ENCODE measurements at regions not wholly inside any gene's neighbourhood (a gene's known extent, or its start where the extent isn't known, plus 50 kb on each side); places are given as distances from the start of the nearest gene placed in this dataset.

DNA sequence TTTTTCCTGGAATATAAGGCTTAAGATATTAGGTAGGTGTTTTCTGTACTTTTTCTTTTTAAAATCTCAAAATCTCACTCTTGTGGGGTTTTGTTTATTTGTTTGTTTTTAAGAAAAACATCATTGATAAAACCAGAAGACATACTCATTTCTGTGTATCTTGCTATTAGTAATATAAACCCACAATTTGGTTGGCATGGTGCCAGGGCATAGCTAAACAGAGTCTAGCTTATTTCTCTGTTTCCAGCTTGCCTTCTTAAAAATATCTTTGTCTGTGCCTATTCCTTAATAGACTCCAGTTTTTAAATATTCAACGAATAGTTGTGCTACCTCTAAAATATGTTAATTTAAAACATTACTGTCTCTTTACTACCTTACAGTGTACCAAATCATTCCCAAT lies 1121.9 kb upstream of the PCDH20 start (continued):
- no peak for TF ChIP-seq ATF3 (IDR thresholded peaks at IDR 0.05)
- no peak for TF ChIP-seq ELF1 (IDR thresholded peaks at IDR 0.05; ENCODE audit: borderline replicate concordance, low read depth)
- TF ChIP-seq CEBPB (IDR thresholded peaks at IDR 0.05; ENCODE audit: low read depth) = no peak
- TF ChIP-seq MAX (IDR thresholded peaks at IDR 0.05) = no peak

DNA sequence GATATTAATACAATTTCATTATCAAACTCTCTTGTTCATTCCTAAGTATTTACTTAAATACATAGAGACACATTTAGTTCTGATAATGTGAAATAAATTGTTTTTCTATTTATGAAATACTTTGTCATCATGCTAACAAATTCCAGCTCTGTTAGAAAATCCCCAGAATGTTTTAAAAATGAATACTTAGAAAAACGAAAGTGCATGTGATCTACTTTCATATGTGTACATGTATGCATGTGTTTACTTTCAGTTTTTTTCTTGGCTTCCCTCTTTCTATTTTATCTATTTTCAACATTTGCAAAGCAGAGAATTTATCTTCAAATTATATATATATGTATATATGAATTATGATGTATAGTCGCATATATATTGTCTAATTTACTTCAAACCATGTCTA lies 1110.0 kb upstream of the PCDH20 start:
- POLR2A ChIA-PET = no interaction called here
- no peak for DNase-seq (ENCODE audit: low read depth, low spot score)
- Histone ChIP-seq H3K4me2 (ENCODE audit: low read length) (no peak overlapping the region), H2AFZ (ENCODE audit: low read depth, low read length, poor library complexity, severe bottlenecking) (no peak overlapping the region), H3K4me3 (replicated peaks in 1 of 2; ENCODE audit: low read depth in 1 of 2, low read length in 2 of 2) (no peak overlapping the region), H4K20me1 (ENCODE audit: insufficient read depth) (no peaks in the 10 kb centered on the region), H3K9ac (ENCODE audit: low read length) (no peak overlapping the region), H3K9me2 (ENCODE audit: insufficient read depth) (no peaks in the 10 kb centered on the region), H3K79me2 (ENCODE audit: insufficient read depth, low read length) (no peaks in the 10 kb centered on the region), H3K4me1 (ENCODE audit: control insufficient read depth in 1 of 2, insufficient read depth in 2 of 2, low read length in 2 of 2) (no peaks in the 10 kb centered on the region), H3K36me3 (ENCODE audit: control insufficient read depth in 1 of 2, insufficient read depth in 2 of 2, low read length in 2 of 2) (no peaks in the 10 kb centered on the region), H3K27me3 (ENCODE audit: insufficient read depth, low read length) (no peaks in the 10 kb centered on the region), H3K27ac (ENCODE audit: low read depth, low read length) (no peak overlapping the region), H3K9me3 (ENCODE audit: control insufficient read depth in 1 of 2, insufficient read depth in 1 of 2, low read depth in 1 of 2, low read length in 2 of 2) (no peaks in the 10 kb centered on the region)
- TF ChIP-seq POLR2A (IDR thresholded peaks at IDR 0.05; ENCODE audit: borderline replicate concordance, extremely low read depth, insufficient read depth, insufficient read length) = no peak
- TF ChIP-seq, protein P1, sequence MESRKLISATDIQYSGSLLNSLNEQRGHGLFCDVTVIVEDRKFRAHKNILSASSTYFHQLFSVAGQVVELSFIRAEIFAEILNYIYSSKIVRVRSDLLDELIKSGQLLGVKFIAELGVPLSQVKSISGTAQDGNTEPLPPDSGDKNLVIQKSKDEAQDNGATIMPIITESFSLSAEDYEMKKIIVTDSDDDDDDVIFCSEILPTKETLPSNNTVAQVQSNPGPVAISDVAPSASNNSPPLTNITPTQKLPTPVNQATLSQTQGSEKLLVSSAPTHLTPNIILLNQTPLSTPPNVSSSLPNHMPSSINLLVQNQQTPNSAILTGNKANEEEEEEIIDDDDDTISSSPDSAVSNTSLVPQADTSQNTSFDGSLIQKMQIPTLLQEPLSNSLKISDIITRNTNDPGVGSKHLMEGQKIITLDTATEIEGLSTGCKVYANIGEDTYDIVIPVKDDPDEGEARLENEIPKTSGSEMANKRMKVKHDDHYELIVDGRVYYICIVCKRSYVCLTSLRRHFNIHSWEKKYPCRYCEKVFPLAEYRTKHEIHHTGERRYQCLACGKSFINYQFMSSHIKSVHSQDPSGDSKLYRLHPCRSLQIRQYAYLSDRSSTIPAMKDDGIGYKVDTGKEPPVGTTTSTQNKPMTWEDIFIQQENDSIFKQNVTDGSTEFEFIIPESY (IDR thresholded peaks at IDR 0.05; ENCODE audit: extremely low read depth, insufficient replicate concordance, low read length) = no peak
- TF ChIP-seq SP1 (IDR thresholded peaks at IDR 0.05; ENCODE audit: low read depth) = no peak
- no peak for TF ChIP-seq JUND (IDR thresholded peaks at IDR 0.05)
- no peak for TF ChIP-seq SRF (IDR thresholded peaks at IDR 0.05; ENCODE audit: low read depth)
- TF ChIP-seq ATF3 (IDR thresholded peaks at IDR 0.05) = no peak
- no peak for TF ChIP-seq EZH2phosphoT487 (IDR thresholded peaks at IDR 0.05; ENCODE audit: borderline replicate concordance)
- no peak for TF ChIP-seq TCF7L2 (IDR thresholded peaks at IDR 0.05; ENCODE audit: borderline replicate concordance, extremely low read depth, insufficient read depth, insufficient read length)
- no peak for TF ChIP-seq YY1 (IDR thresholded peaks at IDR 0.05; ENCODE audit: extremely low read depth, insufficient replicate concordance, low read depth, low read length)
- no peak for TF ChIP-seq CEBPB (IDR thresholded peaks at IDR 0.05; ENCODE audit: low read depth)
- TF ChIP-seq POLR2AphosphoS5 (IDR thresholded peaks at IDR 0.05; ENCODE audit: low read depth, low read length) = no peak
- no peak for ATAC-seq
- no TSS peak for BruUV-seq (replicated peaks)
- RAD21 ChIA-PET (ENCODE audit: low non-redundant PET in 1 of 2, low total read pairs in 2 of 2, uncharacterized antibody in 2 of 2, unreplicated experiment in 2 of 2) = no interaction called here
- CTCF ChIA-PET = no interaction called here
- intact Hi-C loops (cut with micrococcal nuclease) = no loop called here

Data from HCT116 (cell line).